Kidney epithelial cell (primary cell): ENCODE measurements at regions not wholly inside any gene's neighbourhood (a gene's known extent, or its start where the extent isn't known, plus 50 kb on each side); places are given as distances from the start of the nearest gene placed in this dataset.

ENCODE experiments used
- DNase-seq: peaks from one replicate; pipeline ENCODE4 v3.0.0-alpha.2; 2010; ENCODE audit warnings: low read depth
- H3K27me3 ChIP-seq: 2 replicates; pipeline ENCODE4 v1.6.0; 2011; ENCODE audit warnings: low read length; ENCODE audit not compliant: control insufficient read depth, insufficient read depth
- H3K36me3 ChIP-seq: 2 replicates; pipeline ENCODE4 v1.5.1; 2011; ENCODE audit warnings: low read length; ENCODE audit not compliant: control insufficient read depth, insufficient read depth
- H3K4me3 ChIP-seq: 2 replicates; pipeline ENCODE4 v1.5.1; 2011; ENCODE audit warnings: low read depth, mild to moderate bottlenecking, control low read depth, low read length
- CTCF ChIP-seq: IDR thresholded peaks from 2 replicates; pipeline ENCODE4 v1.5.1; 2011; ENCODE audit warnings: mild to moderate bottlenecking, moderate library complexity, low read length, control low read depth, inconsistent platforms; ENCODE audit not compliant: insufficient read depth, poor library complexity, severe bottlenecking

- no peaks in the 10 kb centered on the region for H3K27me3 ChIP-seq
- DNase-seq: no peak
- TF ChIP-seq CTCF: no peak
- no peaks in the 10 kb centered on the region for H3K36me3 ChIP-seq
- H3K4me3 ChIP-seq: no peak overlapping the region
These were observed 192.5 kb downstream of the OTOR start for GRCh38 chr20:16940701-16941100.

DNA sequence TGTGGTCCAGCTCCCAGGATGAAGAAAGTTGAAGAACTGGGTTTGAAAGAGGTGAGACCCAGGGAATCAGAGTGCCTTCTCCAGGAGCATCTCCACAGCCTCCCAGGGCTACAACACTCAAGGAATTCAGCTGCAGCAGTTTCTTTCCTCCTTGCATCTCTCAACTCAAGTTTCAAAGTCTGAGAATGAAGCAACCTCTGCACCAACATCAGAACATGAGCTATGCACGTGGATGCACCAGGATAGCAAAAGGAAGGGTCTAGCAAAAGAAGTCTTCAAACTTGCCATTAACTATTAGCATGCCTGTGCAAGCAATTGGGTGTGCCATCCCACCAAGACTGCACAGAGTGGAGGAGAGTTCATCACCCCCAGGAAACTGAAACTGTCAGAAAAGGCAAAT lies 193.9 kb downstream of the OTOR start:
- H3K27me3 ChIP-seq: no peaks in the 10 kb centered on the region
- no peak for TF ChIP-seq CTCF
- DNase-seq: no peak

DNA sequence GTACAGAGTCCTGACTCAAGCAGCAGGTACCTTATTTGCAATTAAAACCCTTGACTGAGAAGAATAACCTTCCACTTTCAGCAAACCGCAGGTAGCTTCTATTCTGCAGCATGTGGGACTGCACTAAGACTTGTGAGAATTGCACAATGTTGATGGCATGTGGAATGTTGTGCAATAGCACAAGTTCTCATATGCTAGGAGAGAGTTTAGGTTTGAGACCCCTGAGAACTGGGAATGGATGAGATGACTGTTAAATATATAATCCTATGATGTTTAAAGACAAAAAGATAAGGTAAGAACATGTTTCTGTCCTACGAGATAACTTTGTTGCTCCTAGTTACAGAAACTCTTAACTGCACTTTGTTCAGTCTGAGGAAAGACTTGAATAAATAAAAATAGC lies 194.6 kb downstream of the OTOR start:
- Histone ChIP-seq H3K36me3 (no peaks in the 10 kb centered on the region), H3K4me3 (no peak overlapping the region), H3K27me3 (no peaks in the 10 kb centered on the region)
- TF ChIP-seq CTCF: no peak
- DNase-seq: no peak

More for the DNA sequence above, 193.9 kb downstream of the OTOR start:
- H3K36me3 ChIP-seq: no peaks in the 10 kb centered on the region
- no peak overlapping the region for H3K4me3 ChIP-seq

DNA sequence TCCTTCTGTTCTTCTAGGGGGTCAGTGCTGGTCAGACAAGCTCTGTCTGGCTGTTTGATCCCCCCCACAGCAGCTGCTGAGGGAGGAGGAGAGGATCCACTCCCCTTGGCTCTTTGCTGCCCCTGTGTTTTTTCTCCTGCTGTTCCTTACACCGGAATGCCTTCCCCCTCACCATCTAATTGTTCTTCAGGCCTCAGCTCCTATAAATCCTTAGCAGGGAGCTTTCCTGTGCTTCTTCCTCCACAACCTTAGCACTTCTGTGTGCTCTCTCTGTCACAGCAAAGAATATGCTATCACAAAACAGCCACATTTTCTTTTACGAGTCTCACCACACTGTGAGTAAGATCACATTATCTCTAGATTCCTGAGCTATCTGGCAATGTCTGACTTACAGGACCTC lies 196.6 kb downstream of the OTOR start:
- Histone ChIP-seq H3K36me3 (no peaks in the 10 kb centered on the region), H3K27me3 (no peaks in the 10 kb centered on the region), H3K4me3 (no peak overlapping the region)
- no peak for DNase-seq
- no peak for TF ChIP-seq CTCF

- H3K27me3 ChIP-seq: no peaks in the 10 kb centered on the region
- TF ChIP-seq CTCF: no peak
- H3K36me3 ChIP-seq: no peaks in the 10 kb centered on the region
- no peak overlapping the region for H3K4me3 ChIP-seq
- no peak for DNase-seq
These were observed 197.5 kb downstream of the OTOR start for GRCh38 chr20:16945619-16946018.

DNA sequence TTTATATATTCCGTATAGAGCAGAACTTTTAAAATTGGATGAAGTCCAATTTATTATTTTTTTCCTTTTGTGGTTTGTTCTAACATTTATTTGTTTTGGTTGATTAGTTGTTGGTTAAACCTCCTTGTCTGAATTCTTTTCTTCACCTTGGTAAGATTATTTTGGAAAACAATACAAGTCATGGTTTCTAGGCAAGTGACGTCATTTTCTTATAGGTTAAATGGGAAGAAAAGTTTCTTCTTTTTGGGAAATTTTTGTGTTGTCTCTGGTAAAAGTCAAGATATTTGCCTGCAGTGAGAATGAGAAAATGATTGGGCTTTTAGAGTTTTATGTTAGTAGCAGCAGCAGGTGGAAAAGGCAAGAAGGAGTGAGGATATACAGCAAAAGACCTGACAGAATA lies 197.9 kb downstream of the OTOR start:
- H3K4me3 ChIP-seq: no peak overlapping the region
- H3K27me3 ChIP-seq: no peaks in the 10 kb centered on the region
- no peak for DNase-seq
- no peak for TF ChIP-seq CTCF
- no peaks in the 10 kb centered on the region for H3K36me3 ChIP-seq
